GM18858 (cell line): ENCODE measurements at regions not wholly inside any gene's neighbourhood (a gene's known extent, or its start where the extent isn't known, plus 50 kb on each side); places are given as distances from the start of the nearest gene placed in this dataset.

Experiments
- ATAC-seq: cut with Tn5 transposase; IDR thresholded peaks from one replicate; pipeline ENCODE4 v1.9.1; 2021; ENCODE audit not compliant: unreplicated experiment

DNA sequence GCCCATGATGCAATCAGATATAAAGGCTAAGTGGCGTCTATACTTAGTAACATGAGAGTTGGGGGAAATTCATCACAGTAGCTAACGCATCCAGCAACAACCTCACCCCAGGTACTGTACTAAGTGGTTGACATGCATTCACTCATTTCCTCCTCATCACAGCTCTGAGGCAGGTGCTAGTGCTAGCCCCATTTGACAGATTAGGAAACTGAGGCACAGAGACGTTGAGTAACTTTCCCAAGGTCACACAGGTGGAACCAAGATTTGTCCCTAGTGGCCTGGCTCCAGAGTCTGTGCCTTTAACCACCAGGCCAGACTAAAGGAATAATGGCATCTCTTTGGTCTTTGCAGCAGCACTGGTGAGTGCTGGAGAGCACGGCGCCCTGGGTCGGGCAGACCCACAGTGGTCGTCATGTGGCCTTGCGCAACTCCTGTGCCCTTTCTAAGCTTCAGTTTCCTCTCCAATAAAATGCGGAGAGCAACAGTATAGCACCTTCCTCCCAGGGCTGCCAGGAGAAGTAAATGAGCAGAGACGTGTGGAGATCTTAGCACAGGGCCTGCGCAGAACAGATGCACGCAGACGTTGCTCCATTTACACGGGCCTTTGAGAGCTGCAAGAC lies 186.4 kb downstream of the BCOR start:
- no peak for ATAC-seq

DNA sequence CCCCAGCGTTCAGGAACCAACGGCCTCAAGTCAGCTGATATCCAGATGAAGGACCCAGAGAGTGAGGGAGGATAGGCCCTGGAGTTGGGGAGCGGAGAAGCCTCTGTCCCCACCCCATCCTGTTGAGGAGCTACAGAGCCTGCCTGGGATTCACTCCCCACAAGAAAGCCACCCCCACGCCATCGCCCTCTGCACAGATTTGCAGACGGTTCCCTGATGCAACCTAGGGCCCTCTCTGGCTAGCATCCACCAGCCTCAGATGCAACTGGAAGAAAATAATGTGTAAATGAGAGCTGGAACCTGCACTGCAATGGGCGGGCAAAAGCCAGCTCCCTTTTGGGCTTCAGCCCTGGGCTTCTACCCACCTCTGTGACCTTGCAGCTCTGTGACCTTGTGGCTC lies 185.6 kb downstream of the BCOR start:
- ATAC-seq, result no peak

DNA sequence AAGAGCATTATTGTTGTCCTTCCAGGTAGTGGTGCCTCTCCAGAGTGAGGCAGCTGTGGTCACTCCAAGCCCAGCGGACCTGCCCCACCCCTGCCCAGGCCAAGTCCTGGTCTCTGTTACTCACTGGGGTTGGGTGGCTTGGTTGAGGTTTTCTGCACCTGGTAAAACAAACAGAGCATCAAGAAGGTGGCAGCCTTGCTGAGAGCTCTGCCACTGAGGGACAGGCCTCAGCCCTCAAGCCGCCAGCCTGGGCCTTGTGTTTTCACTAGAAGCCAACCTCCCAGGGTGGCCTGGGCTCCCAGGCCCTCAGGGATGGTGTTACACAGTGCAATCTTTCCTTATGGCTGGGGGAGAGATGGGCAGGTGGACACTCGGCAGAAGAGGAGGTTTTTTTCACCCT lies 182.7 kb downstream of the BCOR start:
- ATAC-seq, result no peak

DNA sequence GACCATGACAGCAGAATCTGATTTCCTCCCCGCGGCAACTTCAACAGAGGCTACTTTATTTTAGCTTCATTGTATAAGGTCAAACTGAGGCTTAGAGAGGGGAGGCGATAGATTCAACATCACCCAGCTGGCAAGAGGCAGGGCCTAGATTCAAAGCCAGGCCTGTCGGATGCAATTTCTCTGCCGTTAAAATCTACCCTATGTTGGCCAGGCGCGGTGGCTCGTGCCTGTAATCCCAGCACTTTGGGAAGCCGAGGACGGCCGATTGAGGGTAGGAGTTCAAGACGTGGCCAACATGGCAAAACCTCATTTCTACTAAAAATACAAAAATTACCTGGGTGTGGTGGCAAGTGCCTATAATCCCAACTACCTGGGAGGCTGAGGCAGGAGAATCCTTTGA lies 182.2 kb downstream of the BCOR start:
- ATAC-seq, result no peak

DNA sequence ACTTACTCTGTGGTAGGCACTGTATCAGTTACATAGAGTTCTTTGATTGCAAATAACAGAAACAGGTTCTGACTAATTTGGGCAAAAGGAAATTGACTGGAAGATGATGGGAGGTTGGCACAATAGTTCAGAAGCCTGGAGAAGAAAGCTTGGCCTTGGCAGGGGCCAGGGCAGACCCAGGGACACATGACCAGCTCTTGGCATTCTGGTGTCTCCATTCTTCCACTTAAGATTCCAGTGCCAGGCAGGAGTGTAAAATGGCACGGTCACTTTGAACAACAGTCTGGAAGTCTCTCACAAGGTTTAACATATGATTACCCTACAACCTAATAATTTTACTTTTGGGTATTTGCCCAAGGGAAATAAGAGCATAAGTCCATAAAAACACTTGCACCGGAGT lies 175.9 kb downstream of the BCOR start:
- no peak for ATAC-seq

DNA sequence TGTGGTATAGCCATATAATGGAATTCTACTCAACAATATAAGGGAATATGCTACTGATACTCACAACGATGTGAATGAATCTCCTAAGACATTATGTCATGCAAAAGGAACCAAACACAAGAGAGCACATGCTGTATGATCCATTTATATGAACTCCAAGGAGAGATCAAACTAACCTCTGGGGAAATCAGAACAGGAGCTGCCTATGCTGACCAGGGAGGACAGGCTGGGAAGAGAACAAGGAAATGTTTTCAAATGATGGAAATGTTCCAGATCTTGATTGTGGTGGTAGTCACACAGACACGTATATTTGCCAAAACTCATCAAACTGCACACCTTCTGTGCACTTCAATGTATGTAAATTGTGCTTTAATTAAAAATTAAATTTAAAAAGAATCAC lies 175.3 kb downstream of the BCOR start:
- no peak for ATAC-seq

DNA sequence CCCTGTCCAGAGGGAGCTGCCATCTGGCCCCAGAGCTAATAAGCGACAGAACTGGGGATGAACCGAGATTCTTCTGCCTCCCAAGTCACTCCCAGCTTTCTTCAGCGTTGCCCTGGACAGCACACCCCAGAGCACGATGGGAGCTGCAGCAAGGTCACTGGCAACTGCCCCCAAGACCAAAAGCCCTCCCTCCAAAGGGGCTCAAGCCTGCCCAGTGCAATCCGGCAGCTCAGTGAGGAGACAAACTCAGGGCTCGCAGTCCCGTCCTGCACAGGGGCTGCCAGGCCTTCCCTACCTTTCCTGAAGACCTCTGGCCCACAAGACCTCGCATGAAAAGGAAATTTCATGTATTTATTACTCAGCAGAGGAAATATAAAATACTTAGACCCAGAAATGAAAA lies 174.8 kb downstream of the BCOR start:
- ATAC-seq, result no peak

DNA sequence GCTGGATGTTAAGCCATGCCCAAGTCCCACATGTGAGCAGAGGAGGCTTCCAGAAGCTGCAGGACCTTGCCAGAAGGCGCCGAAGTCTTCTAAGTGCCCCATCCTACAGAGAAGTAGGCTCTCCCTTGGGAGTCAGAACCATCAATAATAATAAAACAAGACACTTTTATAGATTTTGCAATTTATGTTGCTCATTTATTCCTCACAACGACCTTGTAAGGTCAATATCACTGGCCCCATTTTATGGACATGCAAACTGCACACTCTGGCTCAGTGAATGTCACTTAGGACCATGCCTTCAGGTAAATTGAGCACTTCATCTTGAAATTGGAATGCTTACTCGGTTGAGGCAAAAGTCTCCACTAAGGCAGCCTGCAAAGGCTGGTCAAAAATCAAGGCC lies 170.4 kb downstream of the BCOR start:
- no peak for ATAC-seq

DNA sequence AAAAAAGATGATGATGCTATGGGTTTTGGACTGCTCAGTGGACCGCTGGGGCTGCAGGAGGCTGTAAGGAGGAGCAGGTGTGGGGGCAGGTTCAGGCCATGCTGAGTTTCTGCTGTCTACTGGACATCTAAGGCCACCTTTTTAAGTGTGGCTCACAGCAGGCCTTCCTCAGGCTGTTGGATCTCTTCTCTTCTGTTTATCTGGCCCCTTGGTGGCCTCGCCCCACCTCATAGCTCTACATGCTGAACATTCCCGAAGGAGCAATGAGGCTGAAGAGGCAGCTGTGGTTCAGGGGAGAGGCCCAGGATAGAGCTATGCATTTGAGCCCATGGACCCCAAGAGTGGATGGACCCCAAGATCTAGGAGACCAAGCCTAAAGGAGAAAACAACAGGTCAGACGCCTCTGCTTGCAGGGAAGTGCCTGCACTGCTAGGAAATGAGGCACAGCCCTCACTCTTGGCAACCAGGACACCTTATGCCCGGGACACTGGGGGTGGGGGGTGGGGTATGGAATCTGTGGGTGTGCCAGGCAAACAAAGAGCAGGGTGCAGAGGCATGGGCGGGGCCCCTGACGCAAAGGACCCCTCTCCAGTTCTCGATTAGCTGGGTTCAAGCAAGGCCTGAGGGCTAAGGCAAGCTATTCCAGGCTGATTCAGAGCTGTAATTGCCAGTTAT lies 168.9 kb downstream of the BCOR start:
- ATAC-seq, result no peak

DNA sequence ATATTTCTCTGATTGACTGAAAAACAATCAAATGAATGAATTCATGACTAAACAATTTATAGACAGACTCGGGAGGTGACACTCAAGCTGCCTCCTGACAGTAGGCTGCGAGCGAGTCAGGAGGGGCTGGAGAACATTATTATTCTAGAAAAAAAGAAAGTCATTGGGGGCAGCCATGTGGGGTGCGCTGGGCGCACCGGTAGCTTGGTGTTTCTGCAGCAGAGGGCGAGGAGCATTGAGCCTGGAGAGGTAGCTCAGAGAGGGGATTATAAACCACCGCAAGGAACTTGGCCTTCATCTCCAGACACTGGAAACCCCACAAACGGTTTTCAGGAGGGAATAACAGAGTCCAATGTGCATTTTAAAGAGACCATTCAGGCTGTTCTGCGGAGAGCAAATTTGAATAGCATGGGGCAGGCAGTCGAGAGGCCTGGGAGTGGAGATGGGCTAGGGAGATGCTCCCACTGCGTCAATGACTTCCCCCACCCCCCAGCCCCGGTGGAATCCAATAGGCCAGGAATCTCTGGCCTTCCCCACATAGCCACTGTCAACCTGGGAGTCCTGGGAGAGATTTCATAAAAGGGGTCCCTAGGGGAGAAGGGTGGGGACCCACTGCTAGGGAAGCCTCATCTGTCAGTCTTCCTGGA lies 168.3 kb downstream of the BCOR start:
- ATAC-seq, result no peak

DNA sequence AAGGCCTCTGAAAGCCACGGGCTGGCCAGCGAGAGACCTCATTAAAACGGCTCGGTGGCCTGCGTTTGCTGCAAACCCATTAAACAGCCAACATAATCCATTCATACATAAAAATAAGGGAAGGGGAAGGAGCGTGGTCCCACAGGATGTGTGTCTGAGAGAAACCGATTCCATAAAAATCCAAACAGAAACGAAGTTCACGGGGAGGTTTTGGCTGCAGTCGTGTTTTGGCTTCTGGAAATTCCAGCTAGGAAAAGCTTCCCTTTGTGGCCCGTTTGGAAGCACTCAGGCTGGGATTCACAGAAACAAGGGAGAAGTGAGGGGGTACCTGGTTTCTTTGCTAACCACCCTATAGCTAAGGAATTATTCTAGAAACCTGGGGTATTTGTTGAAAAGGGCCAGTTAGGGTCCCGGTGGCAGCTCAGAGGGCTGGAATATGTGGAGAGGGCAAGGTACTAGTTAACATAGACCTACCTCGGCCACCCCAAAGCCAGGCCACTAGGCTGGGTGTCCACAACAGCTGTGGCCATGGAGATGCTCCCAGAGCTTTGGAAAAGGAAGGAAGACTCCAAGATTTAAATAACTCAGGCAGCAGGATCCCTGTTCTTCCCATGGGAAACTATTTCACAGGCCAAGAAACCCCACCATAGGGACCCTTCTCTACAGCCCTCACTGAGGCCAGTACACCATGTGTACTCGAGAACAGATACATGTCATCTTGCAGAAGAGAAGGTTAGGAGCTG lies 166.8 kb downstream of the BCOR start:
- no peak for ATAC-seq

DNA sequence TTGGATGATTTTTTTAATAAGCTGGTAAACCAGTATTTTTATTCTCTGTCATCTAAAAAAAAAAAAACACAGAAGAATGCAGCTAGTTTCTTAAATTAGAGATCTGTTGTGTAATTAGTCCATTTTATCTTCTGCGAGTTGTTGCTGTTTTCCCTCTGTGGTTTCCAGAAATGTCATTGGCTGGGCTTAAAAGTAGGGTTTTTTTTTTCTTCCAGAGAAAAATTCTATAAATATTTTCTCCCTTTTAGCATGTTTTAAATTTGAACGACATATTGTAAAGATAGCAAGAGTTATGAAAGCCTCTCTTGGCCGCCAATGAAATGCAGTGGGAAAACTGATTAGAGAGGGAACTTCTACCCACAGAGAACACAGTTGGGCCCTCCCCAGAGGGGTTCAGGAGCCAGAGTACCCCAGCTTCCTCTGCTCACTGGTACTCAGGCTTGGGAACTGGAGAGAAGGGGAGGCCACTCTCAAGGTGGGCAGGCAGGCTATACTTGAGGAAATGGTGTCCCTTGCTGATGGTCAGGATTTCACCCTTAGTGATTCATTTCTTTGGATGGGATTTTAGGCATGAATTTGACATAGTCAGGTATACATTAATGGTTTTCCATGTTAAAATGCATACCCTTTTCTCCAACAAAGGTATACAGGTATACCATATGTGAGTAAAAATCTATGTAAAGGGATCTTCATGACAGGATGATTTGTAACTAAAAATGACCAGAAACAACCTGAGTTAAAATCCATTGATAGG lies 166.1 kb downstream of the BCOR start:
- ATAC-seq, result no peak

DNA sequence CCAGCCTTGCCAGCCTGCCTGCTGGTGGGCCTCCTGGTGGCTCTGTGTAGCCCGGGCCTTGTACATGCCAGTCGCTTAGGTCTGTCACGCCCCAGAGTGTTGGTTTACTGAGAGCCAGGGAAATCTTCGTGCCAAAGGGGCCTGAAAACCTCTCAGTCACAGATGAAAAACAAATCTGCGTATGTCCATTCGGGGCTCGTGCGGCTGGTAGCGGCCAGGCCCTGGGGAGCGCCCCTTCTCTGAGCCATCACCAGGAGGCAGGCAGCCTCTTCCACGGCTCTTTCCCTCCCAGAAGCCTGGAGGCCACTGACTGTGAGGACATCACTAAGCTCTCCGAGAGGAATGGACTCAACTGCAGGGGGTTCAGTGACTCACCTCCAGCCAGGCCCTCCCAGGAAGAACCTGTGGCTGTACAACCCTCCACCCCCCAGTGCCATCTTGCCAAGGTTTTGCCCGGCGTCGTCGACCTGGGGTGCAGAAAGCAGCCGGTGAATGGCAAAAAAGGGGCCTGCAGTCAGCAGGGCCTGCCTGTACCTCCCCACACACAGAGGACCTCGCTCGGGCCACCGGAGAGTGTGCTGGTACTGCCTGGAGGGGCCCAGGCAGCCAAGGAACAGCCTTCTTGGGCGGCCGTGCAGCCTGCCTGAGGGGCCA lies 162.2 kb downstream of the BCOR start:
- ATAC-seq, result no peak

DNA sequence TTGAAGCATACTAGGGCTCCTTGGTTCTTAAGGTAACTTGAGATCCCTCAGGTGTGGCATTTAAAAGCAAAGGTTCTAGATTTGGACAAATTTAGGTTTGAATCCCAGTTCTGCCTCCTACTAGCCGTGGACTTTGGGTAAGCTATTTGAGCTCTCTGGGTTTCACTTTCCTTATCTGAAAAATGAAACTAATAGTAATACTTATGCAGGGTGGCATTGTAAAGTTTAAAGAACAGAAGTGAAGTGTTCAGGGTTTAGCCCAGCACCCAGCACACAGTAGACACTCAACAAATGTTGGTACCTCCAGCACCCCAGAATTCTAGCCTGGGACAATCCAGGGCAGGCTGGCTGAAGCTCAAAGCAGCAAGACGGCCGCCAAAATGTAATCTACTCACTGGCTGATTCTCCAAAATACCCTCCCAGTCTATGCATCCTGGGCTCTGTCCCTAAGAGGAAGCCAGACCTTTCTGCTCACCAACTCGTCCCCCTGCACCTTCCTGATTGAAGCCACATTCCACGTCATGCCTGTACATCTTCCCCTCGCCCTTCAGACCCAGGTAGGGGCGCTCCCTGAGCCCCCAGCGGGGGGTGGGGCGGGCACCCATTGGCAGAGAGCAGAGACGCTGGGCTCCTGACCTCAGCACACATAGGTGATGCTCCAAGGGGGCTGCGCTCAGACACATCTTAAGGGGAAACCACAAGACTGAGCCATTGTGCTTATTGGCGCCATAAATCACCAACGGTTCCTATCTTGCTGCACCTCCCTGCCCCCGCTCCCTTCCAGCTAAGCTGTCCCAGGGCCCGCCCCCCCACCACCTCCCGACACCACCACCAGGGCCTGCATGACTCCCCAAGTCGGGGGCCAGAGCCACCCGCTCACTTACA lies 160.6 kb downstream of the BCOR start:
- ATAC-seq, result peak; percentile 80

DNA sequence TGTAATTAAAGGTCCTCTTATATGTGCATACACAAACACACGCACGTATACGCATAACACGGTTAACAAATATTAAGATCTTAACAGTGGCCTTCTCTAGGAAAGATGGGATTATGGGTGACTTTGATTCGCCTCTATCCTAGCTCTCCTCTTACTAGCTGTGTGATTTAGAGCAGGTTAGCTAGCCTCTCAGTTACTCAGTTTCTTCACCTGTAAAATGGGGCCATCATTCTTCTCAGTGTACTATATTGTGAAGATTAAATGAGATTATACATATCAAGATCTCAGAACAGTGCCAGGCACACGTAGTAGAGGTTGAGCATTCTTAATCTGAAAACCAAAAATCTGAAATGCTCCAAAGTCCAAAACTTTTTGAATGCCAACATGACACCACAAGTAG lies 159.3 kb downstream of the BCOR start:
- no peak for ATAC-seq

DNA sequence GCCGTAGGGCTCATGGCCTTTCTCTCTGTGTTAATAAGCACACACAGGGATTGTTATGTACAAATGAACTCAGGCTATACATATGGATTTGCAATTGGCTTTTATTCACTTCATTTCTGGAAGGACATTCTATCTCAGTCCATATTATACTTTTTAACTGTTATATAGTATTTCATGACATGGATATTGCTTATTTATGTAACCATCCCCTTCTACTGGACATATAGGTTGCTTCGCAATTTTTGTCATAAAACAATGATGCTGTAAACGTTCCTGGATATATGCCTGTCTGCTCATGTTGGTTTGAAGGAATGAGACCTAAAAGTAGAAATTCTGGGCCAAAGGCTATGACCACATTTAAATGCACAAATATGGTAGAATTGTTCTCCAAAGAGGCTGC lies 158.1 kb downstream of the BCOR start:
- ATAC-seq, result no peak

DNA sequence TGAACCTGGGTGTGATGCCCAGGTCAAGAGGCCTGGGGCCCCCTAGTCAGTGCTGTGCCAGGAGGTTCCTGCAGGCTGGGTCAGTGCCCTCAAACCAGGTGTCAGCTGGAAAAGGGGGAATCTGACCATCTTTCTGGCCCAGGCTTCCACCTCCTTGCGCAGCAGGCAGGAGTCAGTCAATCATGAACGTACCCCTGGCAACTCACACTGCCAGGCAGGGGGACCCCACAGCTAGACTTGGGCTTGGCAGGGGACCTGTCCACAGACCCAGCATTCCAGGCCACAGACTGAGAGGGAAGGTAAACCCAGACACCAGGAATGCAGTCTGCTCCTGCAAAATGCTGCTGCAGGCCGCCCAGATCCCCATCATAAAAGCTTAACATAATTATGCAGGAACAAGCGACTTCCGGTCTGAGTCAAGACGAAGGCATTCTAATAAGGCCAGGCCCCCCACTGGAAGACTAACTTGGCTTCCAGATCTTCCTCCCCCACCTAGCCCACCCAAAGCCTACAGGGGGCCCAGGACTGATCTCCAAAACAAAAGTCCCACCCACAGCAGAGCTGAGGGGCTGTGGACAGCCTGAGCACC lies 156.3 kb downstream of the BCOR start:
- ATAC-seq, result no peak

DNA sequence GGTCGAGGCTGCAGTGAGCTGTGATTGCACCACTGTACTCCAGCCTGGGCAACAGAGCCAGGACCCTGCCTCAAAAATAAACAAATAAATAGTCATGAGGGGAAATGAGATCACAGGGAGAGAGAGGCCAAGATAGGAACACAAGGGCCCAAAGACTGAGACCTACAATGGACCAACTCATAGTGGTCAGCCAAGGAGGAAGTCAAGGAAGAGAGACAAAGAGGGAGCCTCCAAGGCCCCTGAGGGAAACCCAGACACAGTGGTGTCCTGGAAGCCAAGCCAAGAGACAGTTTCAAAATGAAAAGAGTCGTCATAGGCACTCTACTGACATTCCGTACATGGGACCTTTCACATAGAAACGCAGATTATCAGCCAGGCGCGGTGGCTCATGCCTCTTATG lies 153.3 kb downstream of the BCOR start:
- ATAC-seq, result no peak

DNA sequence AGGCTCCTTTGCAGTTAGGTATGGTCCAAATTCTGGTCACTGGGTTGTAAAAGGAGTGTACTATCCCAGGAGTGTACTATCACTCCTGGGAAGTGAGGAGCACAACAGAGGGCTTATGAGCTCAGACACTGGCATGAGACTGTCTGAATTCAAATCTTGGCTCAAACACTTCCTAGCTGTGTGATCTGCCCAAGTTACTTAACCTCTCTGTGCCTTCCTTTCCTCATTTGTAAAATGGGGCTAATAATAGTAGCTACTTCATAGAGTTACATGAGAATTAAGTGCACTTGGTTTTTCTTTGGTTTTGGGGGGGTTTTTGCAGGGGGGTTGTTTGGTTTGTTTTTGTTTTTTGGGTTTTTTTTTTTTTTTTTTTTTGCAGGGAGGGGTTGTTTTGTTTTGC lies 152.0 kb downstream of the BCOR start:
- no peak for ATAC-seq
